Skeletal muscle tissue (tissue), 3 donors: ENCODE measurements at regions not wholly inside any gene's neighbourhood (a gene's known extent, or its start where the extent isn't known, plus 50 kb on each side); places are given as distances from the start of the nearest gene placed in this dataset.
"Not testable (repeated sequence)": the region's sequence is repeated elsewhere in the genome, so short reads cannot be mapped to it uniquely, and the experiment has no call there.

Source experiments
- H3K27ac ChIP-seq: one replicate; pipeline ENCODE4 v1.7.0; 2013; ENCODE audit warnings: mild to moderate bottlenecking, low read depth, low read length, inconsistent platforms
- H3K27me3 ChIP-seq, 3 donors: one replicate each; pipeline ENCODE4 v1.7.0; 2013; ENCODE audit warnings: low read length in 3 of 3; ENCODE audit not compliant: control insufficient read depth in 3 of 3, insufficient read depth in 3 of 3
- H3K36me3 ChIP-seq, 3 donors: one replicate each; pipeline ENCODE4 v1.7.0; 2013; ENCODE audit warnings: low read length in 3 of 3; ENCODE audit not compliant: control insufficient read depth in 3 of 3, insufficient read depth in 3 of 3
- H3K4me1 ChIP-seq, 3 donors: one replicate each; pipeline ENCODE4 v1.7.0; 2013; ENCODE audit warnings: low read length in 3 of 3, mild to moderate bottlenecking in 3 of 3; ENCODE audit not compliant: control insufficient read depth in 3 of 3, insufficient read depth in 3 of 3
- H3K4me3 ChIP-seq, 3 donors: one replicate each; pipeline ENCODE4 v1.7.0; 2013; ENCODE audit warnings: low read length in 3 of 3
- H3K9ac ChIP-seq, 3 donors: one replicate each; pipeline ENCODE4 v1.7.0; 2013; ENCODE audit warnings: low read length in 3 of 3, mild to moderate bottlenecking in 3 of 3, moderate library complexity in 2 of 3, low read depth in 1 of 3
- H3K9me3 ChIP-seq, 3 donors: one replicate each; pipeline ENCODE4 v1.7.0; 2013; ENCODE audit warnings: low read length in 3 of 3; ENCODE audit not compliant: control insufficient read depth in 3 of 3
- donor health status: Osteomylitis.

DNA sequence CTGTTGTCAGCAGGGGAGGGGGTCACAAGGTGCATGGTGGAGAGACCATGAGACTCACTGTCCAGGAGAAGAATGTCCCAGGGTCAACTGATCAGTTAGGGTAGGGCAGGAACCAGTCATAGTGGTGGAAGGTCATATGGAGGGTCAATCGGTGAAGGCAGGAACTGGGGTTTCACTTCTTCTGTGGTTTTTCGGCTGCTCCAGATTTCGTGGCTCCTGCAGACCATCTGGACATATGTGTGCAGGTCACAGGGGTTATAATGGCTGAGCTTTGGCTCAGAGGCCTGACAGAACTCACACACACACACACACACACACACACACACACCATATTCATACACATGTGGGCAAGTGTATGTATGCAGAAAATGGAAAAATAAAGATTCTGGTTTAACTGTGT lies 502.0 kb upstream of the ROBO2 start:
- H3K27me3 ChIP-seq, H3K27ac ChIP-seq, H3K9ac ChIP-seq, H3K4me3 ChIP-seq, H3K9me3 ChIP-seq, H3K36me3 ChIP-seq, H3K4me1 ChIP-seq: not testable (repeated sequence)

DNA sequence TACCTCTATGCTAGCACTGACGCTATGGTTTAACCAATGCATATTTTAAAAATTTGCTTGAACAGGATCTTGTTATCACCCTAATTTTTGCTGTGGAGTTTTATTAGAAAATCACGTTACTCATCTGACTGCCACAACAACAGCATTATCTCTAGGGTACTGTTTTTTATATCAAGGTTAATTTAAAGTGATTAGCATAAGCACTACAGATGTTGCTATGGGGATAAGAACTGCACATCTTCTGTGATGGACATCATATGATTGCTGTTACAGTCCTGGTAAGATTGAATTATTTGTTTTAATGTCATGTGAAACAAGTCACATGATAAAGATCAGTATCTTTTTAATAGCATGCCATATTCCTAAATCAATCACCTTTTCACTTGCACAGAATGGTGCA lies 492.2 kb upstream of the ROBO2 start:
- no peaks in the 10 kb centered on the region for H3K36me3 ChIP-seq
- no peak overlapping the region for H3K4me3 ChIP-seq
- no peak overlapping the region for H3K9ac ChIP-seq
- no peaks in the 10 kb centered on the region for H3K9me3 ChIP-seq
- no peak overlapping the region for H3K27ac ChIP-seq
- H3K27me3 ChIP-seq = no peaks in the 10 kb centered on the region
- no peaks in the 10 kb centered on the region for H3K4me1 ChIP-seq

DNA sequence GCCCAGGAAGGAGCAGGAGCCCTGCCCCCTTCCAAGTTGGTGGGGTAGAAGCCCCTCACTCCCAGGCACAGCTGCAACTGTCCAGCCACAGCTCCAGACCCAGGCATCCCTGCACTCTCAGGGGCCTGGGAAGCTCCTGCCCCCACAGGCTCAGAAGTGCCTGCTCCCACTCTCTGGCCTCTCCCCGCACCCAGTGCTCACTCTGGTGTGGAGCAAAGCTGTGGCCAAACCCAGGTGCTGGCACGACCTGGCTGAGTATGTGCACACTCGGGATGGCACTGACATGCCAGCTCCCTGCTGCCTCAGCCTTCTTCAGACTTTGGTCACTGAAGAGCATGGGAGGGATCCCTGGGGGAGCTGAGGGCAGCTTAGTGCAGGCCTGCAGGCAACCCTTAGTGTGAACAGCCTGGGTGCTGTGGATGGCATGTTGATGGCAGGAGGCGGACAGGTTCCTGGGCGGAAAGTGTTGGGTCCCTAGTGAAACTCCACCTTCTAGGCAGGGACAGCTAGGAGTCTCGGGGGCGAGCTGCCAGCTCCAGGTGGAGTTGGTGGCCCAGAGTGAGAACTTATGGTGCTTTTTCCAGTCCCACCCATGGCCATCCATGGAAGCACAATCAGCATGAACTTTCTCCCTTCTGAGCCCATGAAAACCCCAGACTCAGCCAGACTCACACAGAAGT lies 489.2 kb upstream of the ROBO2 start:
- Histone ChIP-seq H3K9ac (no peak overlapping the region), H3K27ac (no peak overlapping the region), H3K36me3 (no peaks in the 10 kb centered on the region), H3K9me3 (no peaks in the 10 kb centered on the region), H3K4me1 (no peaks in the 10 kb centered on the region), H3K27me3 (no peaks in the 10 kb centered on the region), H3K4me3 (no peak overlapping the region)

DNA sequence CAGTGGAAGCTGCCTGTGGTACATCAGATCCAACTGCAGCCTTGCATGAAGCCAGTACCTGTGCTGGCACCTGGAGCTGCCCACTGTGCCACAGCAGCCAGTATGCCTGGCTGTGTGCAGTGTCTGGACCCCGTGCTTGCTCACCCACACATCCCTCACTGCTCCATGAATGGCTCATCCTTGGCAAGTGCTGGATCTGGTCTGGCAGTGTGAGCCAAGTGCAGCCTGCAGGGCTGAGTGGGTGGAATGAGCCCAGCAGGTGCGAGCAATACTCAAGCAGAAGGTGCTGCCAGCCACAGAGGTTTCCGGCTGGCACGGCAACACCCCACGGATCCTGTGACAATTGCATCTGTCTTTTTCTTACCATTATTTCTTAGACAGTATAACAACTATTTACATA lies 488.2 kb upstream of the ROBO2 start:
- Histone ChIP-seq H3K9ac (no peak overlapping the region), H3K9me3 (no peaks in the 10 kb centered on the region), H3K4me1 (no peaks in the 10 kb centered on the region), H3K27ac (no peak overlapping the region), H3K36me3 (no peaks in the 10 kb centered on the region), H3K27me3 (no peaks in the 10 kb centered on the region), H3K4me3 (no peak overlapping the region)

DNA sequence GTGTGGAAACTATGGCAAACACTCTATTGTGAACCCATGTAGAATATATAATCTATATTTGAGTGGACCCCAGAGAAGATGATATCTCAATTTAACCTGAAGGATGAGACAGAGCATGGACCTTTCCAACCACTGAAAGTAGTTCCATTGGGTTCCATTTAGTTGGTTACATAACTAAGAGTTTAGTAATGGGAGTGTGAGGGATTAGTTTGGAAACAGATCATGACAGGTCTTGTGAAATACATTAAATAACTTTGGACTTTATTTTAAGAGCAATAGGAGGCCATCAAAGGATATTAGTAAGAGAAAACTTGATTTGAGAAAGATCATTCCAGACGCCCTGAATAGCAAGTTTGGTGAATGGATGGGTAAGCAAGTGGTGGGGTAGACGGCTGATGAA lies 487.2 kb upstream of the ROBO2 start:
- no peaks in the 10 kb centered on the region for H3K9me3 ChIP-seq
- H3K4me1 ChIP-seq = no peaks in the 10 kb centered on the region
- no peaks in the 10 kb centered on the region for H3K27me3 ChIP-seq
- no peak overlapping the region for H3K9ac ChIP-seq
- H3K27ac ChIP-seq = no peak overlapping the region
- H3K4me3 ChIP-seq = no peak overlapping the region
- H3K36me3 ChIP-seq = no peaks in the 10 kb centered on the region

- Histone ChIP-seq H3K27me3 (no peaks in the 10 kb centered on the region), H3K4me3 (no peak overlapping the region), H3K4me1 (no peaks in the 10 kb centered on the region), H3K9ac (no peak overlapping the region), H3K36me3 (no peaks in the 10 kb centered on the region), H3K27ac (no peak overlapping the region), H3K9me3 (no peaks in the 10 kb centered on the region)
Measured at GRCh38 chr3:76554707-76555106, 485.2 kb upstream of the ROBO2 start.

- H3K27me3 ChIP-seq = no peaks in the 10 kb centered on the region
- H3K36me3 ChIP-seq = no peaks in the 10 kb centered on the region
- no peak overlapping the region for H3K4me3 ChIP-seq
- no peaks in the 10 kb centered on the region for H3K9me3 ChIP-seq
- no peak overlapping the region for H3K27ac ChIP-seq
- no peaks in the 10 kb centered on the region for H3K4me1 ChIP-seq
- H3K9ac ChIP-seq = no peak overlapping the region
Measured at GRCh38 chr3:76561494-76562236, 478.2 kb upstream of the ROBO2 start.

DNA sequence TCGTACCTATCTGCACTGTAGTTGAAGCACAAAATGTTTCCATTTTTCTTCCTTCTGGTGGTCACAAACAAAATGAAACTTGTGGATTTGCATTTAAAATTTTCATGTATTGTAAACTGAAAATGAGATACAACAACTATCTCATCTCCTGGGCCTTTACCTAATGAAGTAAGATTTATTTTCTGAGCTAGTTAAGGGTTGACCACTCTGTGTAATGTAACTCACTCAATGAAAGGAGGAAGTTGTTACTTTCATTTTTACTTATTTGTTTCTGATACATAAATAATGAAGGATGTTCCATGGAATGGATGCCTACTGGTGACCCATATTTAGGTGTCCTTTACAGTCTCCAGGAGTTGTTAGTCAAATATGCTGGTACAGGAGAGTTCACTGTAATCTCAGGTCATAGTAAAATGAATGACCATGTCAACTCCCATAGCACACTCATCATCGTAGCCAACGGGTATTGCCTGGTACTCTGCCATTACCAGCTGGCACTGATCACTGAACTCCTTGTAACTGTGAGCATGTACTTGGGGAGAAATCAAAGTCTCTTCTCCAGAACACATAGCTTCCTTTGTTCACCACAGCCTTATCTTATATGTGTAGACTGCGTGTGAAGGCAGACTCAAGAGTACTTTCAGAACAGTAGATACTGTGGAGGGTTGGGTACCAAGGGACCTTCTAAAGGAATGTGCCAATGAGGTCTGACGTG lies 474.2 kb upstream of the ROBO2 start:
- no peaks in the 10 kb centered on the region for H3K27me3 ChIP-seq
- no peaks in the 10 kb centered on the region for H3K36me3 ChIP-seq
- H3K4me1 ChIP-seq = no peaks in the 10 kb centered on the region
- no peak overlapping the region for H3K4me3 ChIP-seq
- H3K27ac ChIP-seq = no peak overlapping the region
- no peaks in the 10 kb centered on the region for H3K9me3 ChIP-seq
- H3K9ac ChIP-seq = no peak overlapping the region

- H3K9ac ChIP-seq = no peak overlapping the region
Measured at GRCh38 chr3:76566211-76566534, 473.7 kb upstream of the ROBO2 start.

GRCh38 chr3:76566904-76567303 lies 473.0 kb upstream of the ROBO2 start:
- H3K27ac ChIP-seq = no peak overlapping the region
- no peaks in the 10 kb centered on the region for H3K9me3 ChIP-seq
- H3K36me3 ChIP-seq = no peaks in the 10 kb centered on the region
- no peaks in the 10 kb centered on the region for H3K27me3 ChIP-seq
- no peak overlapping the region for H3K9ac ChIP-seq
- no peaks in the 10 kb centered on the region for H3K4me1 ChIP-seq
- no peak overlapping the region for H3K4me3 ChIP-seq

More at GRCh38 chr3:76566211-76566534, 473.7 kb upstream of the ROBO2 start:
- H3K9me3 ChIP-seq = no peaks in the 10 kb centered on the region
- H3K4me1 ChIP-seq = no peaks in the 10 kb centered on the region
- no peaks in the 10 kb centered on the region for H3K36me3 ChIP-seq
- H3K27ac ChIP-seq = no peak overlapping the region
- no peak overlapping the region for H3K4me3 ChIP-seq
- no peaks in the 10 kb centered on the region for H3K27me3 ChIP-seq
